ENCODE measurements at regions not wholly inside any gene's neighbourhood (a gene's known extent, or its start where the extent isn't known, plus 50 kb on each side); places are given as distances from the start of the nearest gene placed in this dataset.

GRCh38 chrX:124467202-124467601 lies 120.8 kb downstream of the SH2D1A start:
- H3K27me3 ChIP-seq (ENCODE audit: insufficient read depth, poor library complexity, severe bottlenecking): no peaks in the 10 kb centered on the region
- no peak overlapping the region for H3K27ac ChIP-seq (replicated peaks)
- TF ChIP-seq POLR2AphosphoS5 (IDR thresholded peaks at IDR 0.05; ENCODE audit: low read depth) (no peak), GABPA (IDR thresholded peaks at IDR 0.05; ENCODE audit: low read depth) (no peak), SPI1 (IDR thresholded peaks at IDR 0.05; ENCODE audit: borderline replicate concordance, low read depth) (no peak), REST (IDR thresholded peaks at IDR 0.05; ENCODE audit: insufficient replicate concordance, low read depth) (no peak), CTCF (IDR thresholded peaks at IDR 0.05; ENCODE audit: insufficient read depth, low read length) (no peak)
- H3K4me3 ChIP-seq (replicated peaks; ENCODE audit: insufficient read depth, low read length): no peak overlapping the region
- no peak for DNase-seq (ENCODE audit: low read depth in 1 of 2, low spot score in 1 of 2)

- no peaks in the 10 kb centered on the region for H3K27me3 ChIP-seq (ENCODE audit: insufficient read depth, poor library complexity, severe bottlenecking)
- TF ChIP-seq SPI1 (IDR thresholded peaks at IDR 0.05; ENCODE audit: borderline replicate concordance, low read depth) (no peak), REST (IDR thresholded peaks at IDR 0.05; ENCODE audit: insufficient replicate concordance, low read depth) (no peak), GABPA (IDR thresholded peaks at IDR 0.05; ENCODE audit: low read depth) (no peak), CTCF (IDR thresholded peaks at IDR 0.05; ENCODE audit: insufficient read depth, low read length) (no peak)
These were observed 129.0 kb downstream of the SH2D1A start for GRCh38 chrX:124475358-124475757.

GRCh38 chrX:124476562-124476961 lies 130.2 kb downstream of the SH2D1A start:
- Histone ChIP-seq H3K27ac (replicated peaks) (no peak overlapping the region), H3K4me3 (replicated peaks; ENCODE audit: insufficient read depth, low read length) (no peak overlapping the region), H3K27me3 (ENCODE audit: insufficient read depth, poor library complexity, severe bottlenecking) (no peaks in the 10 kb centered on the region)
- TF ChIP-seq REST (IDR thresholded peaks at IDR 0.05; ENCODE audit: insufficient replicate concordance, low read depth) (no peak), POLR2AphosphoS5 (IDR thresholded peaks at IDR 0.05; ENCODE audit: low read depth) (no peak), SPI1 (IDR thresholded peaks at IDR 0.05; ENCODE audit: borderline replicate concordance, low read depth) (no peak), CTCF (IDR thresholded peaks at IDR 0.05; ENCODE audit: insufficient read depth, low read length) (no peak), GABPA (IDR thresholded peaks at IDR 0.05; ENCODE audit: low read depth) (no peak)
- DNase-seq (ENCODE audit: low read depth in 1 of 2, low spot score in 1 of 2): no peak

More at GRCh38 chrX:124475358-124475757, 129.0 kb downstream of the SH2D1A start:
- Histone ChIP-seq H3K27ac (replicated peaks) (no peak overlapping the region), H3K4me3 (replicated peaks; ENCODE audit: insufficient read depth, low read length) (no peak overlapping the region)
- no peak for DNase-seq (ENCODE audit: low read depth in 1 of 2, low spot score in 1 of 2)

Measured in HL-60 (cell line).